22Rv1 (cell line): ENCODE measurements at regions not wholly inside any gene's neighbourhood (a gene's known extent, or its start where the extent isn't known, plus 50 kb on each side); places are given as distances from the start of the nearest gene placed in this dataset.
A peak's percentile ranks its signal among the peaks of the same experiment; 100 is the strongest.
"Not testable (repeated sequence)": the region's sequence is repeated elsewhere in the genome, so short reads cannot be mapped to it uniquely, and the experiment has no call there.

ENCODE experiments used
- H3K27ac ChIP-seq: fragments of 450-650 bp; 2 replicates; pipeline ENCODE4 v1.5.1; 2017
- ZFX ChIP-seq: fragments of 450-650 bp; IDR thresholded peaks from 2 replicates; pipeline ENCODE4 v1.6.1; 2017; ENCODE audit warnings: antibody characterized with exemption, borderline replicate concordance
- TF ChIP-seq, protein P1 (sequence below): fragments of 450-650 bp; IDR thresholded peaks from 2 replicates; pipeline ENCODE4 v1.5.1; 2017; ENCODE audit warnings: mild to moderate bottlenecking

GRCh38 chr1:242946206-242946605, 308.9 kb downstream of the CEP170 start:
- no peak overlapping the region for H3K27ac ChIP-seq
- TF ChIP-seq, protein P1, sequence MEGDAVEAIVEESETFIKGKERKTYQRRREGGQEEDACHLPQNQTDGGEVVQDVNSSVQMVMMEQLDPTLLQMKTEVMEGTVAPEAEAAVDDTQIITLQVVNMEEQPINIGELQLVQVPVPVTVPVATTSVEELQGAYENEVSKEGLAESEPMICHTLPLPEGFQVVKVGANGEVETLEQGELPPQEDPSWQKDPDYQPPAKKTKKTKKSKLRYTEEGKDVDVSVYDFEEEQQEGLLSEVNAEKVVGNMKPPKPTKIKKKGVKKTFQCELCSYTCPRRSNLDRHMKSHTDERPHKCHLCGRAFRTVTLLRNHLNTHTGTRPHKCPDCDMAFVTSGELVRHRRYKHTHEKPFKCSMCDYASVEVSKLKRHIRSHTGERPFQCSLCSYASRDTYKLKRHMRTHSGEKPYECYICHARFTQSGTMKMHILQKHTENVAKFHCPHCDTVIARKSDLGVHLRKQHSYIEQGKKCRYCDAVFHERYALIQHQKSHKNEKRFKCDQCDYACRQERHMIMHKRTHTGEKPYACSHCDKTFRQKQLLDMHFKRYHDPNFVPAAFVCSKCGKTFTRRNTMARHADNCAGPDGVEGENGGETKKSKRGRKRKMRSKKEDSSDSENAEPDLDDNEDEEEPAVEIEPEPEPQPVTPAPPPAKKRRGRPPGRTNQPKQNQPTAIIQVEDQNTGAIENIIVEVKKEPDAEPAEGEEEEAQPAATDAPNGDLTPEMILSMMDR = no peak
- no peak for TF ChIP-seq ZFX

GRCh38 chr1:242936725-242937124, 318.4 kb downstream of the CEP170 start:
- TF ChIP-seq, protein P1 = peak; percentile 47
- not testable (repeated sequence) for H3K27ac ChIP-seq

- not testable (repeated sequence) for H3K27ac ChIP-seq
Observed at GRCh38 chr1:242924717-242925116, 330.4 kb downstream of the CEP170 start.

- not testable (repeated sequence) for H3K27ac ChIP-seq
Observed at GRCh38 chr1:242923603-242924002, 331.5 kb downstream of the CEP170 start.

DNA sequence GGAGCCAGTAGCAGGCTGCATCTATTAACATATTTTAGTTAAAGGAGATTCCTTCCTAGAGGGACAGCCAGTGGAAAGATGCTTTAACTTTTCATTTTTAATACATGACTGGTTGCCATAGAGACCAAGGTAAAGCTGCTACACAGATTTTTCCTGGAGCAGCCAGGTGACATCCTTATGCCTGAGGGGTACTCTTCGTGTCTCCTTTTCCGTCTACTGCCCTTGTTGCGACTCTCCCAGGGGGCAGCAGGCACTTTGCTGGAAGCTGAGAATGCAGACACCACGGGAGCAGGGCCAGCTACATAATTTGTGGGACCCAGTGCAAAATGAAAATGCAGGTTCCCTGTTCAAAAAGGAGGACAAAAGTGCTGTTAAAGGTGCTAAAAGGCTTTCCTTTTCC, 340.4 kb downstream of the CEP170 start:
- H3K27ac ChIP-seq = not testable (repeated sequence)

DNA sequence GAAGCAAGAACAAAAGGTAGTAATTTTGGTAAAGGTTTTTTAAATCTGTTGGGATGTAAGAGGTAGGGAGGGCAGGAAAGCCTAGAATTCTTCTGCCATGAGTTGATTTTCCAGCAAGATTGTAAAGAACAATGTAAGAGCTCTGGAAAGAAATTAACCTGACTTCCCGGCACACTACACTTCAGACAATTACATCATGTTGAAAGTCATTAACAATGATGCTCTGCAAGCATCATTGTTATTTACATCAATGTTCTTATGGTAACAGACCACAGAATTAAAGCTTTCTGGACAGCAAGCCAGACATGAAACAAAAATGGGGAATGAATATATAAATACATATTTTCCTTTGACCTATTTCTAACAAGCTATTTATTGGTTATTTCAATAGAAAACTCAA, 342.2 kb downstream of the CEP170 start:
- H3K27ac ChIP-seq = not testable (repeated sequence)

DNA sequence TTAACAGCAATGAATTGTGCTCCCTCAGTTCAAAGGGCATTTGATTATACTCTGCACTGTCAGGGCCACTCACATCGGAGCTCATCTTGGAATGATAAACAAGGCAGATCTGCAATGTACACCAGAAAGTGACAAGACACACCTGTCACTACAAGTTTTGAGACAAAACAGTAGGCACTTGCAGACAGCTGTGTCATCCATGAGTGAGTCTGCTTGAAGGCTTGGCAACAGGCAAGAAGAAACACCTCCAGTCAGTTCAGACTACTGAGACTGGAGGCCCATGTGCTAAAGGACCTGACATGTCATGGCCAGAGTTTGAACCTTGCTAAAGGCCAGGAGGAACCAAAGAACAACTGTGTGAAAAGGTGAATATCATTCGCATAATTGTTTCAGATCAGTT, 354.5 kb downstream of the CEP170 start:
- not testable (repeated sequence) for H3K27ac ChIP-seq

- TF ChIP-seq, protein P1 = no peak
- TF ChIP-seq ZFX = no peak
- H3K27ac ChIP-seq = no peak overlapping the region
Observed at GRCh38 chr1:242890192-242890741, 364.8 kb downstream of the CEP170 start.

DNA sequence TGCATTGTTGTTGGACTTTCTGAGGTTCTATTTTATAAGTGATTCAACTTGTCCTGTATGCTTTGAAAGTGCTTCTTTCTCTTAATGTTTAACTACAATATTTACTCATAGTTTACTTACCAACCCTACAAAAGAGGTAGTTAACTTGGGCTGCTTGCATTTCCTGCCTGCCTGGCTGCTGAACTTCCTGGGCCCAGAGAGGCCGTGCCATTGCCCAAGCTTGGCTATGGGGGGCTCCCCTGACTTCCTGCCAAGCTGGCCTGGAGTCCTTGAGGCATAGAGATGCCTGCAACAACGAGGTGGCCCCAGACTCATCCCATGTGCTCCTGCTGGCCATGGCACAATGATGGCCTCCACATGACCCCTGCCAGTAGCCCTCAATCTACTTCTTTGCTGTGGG, 361.6 kb upstream of the PLD5 start:
- TF ChIP-seq, protein P1 = no peak
- no peak for TF ChIP-seq ZFX

DNA sequence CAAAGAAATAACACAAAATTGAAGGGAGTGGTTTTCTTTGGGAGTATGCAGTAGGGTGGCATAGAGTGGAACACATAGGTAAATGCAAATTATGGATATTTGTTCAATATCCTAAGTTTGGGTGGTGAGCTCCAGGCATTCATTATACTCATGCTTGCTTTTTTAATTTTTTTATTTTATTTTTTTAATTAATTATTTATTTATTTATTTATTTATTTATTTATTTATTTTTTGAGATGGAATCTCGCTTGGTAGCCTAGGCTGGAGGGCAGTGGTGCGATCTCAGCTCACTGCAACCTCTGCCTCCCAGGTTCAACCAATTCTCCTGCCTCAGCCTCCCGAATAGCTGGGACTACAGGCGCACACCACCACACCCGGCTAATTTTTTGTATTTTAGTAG, 355.5 kb upstream of the PLD5 start:
- H3K27ac ChIP-seq = not testable (repeated sequence)

More for the DNA sequence above, 361.6 kb upstream of the PLD5 start:
- peak overlapping the region; percentile 27; the same call in 1 of the 2 replicates for H3K27ac ChIP-seq

DNA sequence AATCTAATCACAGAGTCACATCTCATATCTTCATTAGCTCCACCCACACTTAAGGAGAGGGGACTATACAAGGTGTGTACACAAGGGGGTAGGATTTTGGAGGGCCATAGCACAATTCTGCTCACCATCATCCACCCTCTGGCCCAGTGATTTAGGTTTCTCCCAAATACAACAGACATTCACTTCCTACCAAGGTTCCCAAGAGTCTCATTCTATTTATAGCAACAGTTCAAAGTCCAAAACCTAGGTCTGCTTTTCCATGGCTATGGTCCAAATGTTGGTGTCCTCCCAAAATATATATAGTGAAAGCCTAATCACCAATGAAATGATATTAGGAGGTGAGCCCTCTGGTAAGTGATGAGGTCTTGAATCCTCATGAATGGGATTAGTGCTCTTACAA, 353.2 kb upstream of the PLD5 start:
- peak overlapping the region; percentile 35 for H3K27ac ChIP-seq
- TF ChIP-seq ZFX = no peak
- TF ChIP-seq, protein P1 = no peak
